ENCODE measurements at regions not wholly inside any gene's neighbourhood (a gene's known extent, or its start where the extent isn't known, plus 50 kb on each side); places are given as distances from the start of the nearest gene placed in this dataset.

DNA sequence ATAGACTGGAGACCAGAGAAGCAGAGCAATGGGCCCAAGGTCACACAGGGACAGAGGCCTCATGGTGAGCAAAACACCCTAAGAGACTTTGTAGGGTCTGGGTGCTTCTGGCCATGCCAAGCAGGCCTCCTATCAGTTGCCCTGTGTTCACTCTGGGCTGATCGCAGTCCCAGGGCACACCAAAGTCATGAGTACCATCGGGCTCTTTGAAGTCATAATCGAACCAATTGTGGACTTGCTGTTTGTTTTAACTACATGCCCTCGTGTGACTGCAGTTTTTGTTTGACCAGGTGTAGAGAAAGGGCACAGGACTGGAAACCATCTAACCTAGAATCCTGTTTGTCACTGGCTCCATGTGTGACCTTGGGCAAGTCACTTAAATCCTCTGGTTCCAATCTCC is 172.5 kb upstream of the CPEB2 start:
- no peak for DNase-seq (ENCODE audit: low read depth)
- H3K4me3 ChIP-seq (ENCODE audit: low read depth, low read length): no peak overlapping the region
- TF ChIP-seq, protein P1, sequence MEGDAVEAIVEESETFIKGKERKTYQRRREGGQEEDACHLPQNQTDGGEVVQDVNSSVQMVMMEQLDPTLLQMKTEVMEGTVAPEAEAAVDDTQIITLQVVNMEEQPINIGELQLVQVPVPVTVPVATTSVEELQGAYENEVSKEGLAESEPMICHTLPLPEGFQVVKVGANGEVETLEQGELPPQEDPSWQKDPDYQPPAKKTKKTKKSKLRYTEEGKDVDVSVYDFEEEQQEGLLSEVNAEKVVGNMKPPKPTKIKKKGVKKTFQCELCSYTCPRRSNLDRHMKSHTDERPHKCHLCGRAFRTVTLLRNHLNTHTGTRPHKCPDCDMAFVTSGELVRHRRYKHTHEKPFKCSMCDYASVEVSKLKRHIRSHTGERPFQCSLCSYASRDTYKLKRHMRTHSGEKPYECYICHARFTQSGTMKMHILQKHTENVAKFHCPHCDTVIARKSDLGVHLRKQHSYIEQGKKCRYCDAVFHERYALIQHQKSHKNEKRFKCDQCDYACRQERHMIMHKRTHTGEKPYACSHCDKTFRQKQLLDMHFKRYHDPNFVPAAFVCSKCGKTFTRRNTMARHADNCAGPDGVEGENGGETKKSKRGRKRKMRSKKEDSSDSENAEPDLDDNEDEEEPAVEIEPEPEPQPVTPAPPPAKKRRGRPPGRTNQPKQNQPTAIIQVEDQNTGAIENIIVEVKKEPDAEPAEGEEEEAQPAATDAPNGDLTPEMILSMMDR (IDR thresholded peaks at IDR 0.05; ENCODE audit: insufficient read depth, low read depth, low read length, missing control alignments): no peak

DNA sequence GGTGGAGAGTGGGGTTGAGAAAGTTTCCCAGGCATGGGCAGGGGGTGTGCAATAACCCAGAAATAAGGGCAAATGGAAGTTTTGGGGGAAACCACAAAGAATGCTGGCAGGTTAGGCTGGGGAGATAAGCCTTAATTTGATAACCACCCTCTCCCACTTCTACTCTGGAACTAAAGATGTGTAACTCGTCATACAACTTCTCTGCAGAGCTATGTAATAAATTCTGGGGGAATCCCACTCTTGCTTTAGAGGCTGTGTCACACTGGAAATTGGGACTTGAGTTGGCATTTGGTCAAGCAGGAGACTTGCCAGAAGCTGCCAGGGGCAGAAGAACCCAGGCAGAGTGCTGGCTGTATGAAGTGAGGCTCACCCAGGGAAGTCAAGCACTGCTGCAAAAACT is 170.9 kb upstream of the CPEB2 start:
- no peak overlapping the region for H3K4me3 ChIP-seq (ENCODE audit: low read depth, low read length)
- no peak for DNase-seq (ENCODE audit: low read depth)
- TF ChIP-seq, protein P1 (IDR thresholded peaks at IDR 0.05; ENCODE audit: insufficient read depth, low read depth, low read length, missing control alignments): no peak

DNA sequence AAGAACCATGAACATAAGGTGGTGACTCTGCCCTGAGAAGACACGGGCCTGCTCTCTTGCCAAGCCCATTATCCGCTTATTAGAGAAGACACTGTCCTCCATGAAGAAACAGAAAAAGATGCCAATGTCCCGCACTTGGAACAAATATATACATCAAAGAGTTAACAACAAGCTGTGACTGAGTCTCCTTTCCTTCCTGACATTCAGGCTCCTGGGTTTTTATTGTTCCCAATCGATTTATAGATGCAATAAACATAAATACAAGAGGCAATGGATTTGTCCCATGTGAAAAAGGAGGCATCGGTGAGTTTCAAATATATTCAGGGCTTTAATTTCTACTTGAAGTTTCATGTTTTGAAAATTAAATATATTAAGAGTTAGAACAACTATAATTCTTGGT is 169.2 kb upstream of the CPEB2 start:
- no peak for DNase-seq (ENCODE audit: low read depth)
- H3K4me3 ChIP-seq (ENCODE audit: low read depth, low read length): no peak overlapping the region
- TF ChIP-seq, protein P1 (IDR thresholded peaks at IDR 0.05; ENCODE audit: insufficient read depth, low read depth, low read length, missing control alignments): no peak

DNA sequence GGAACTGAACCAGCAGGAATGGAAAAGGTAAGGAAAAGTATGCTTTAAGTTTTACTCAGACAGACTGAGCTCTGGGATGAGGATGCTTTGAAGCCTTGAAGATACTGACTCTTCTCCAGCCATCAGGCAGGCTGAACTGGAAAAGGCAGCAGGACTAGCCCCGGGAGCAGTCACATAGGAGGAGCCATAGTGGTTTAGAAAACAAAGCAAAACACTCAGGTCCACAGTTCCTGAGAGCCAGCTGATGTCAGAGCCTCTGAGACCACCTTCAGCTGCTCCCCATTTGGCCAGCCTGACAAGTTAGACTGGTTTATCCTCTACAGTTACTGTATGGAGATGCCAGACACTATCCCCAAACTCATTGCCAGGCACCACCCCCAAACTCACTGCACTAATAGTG is 167.9 kb upstream of the CPEB2 start:
- no peak overlapping the region for H3K4me3 ChIP-seq (ENCODE audit: low read depth, low read length)
- DNase-seq (ENCODE audit: low read depth): no peak
- TF ChIP-seq, protein P1 (IDR thresholded peaks at IDR 0.05; ENCODE audit: insufficient read depth, low read depth, low read length, missing control alignments): no peak

DNA sequence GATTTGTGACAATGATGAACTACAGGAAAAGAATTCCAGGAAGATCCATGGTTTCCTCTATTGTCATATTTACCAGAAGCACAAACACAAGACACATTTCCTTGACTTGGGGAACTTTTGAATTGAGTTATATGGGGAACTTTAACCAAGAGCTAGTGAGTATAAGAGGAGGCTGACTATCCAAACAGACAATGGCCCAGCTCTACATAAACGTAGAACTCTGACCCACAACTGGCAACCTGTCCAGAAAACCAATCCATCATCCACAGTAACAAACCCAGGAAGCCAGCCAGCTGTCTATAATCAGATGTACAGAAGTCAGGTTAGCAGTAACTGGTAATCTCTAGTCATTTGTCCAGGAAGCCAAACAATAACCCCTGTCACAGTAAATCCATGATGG is 167.0 kb upstream of the CPEB2 start:
- TF ChIP-seq, protein P1 (IDR thresholded peaks at IDR 0.05; ENCODE audit: insufficient read depth, low read depth, low read length, missing control alignments): no peak
- no peak overlapping the region for H3K4me3 ChIP-seq (ENCODE audit: low read depth, low read length)
- no peak for DNase-seq (ENCODE audit: low read depth)

DNA sequence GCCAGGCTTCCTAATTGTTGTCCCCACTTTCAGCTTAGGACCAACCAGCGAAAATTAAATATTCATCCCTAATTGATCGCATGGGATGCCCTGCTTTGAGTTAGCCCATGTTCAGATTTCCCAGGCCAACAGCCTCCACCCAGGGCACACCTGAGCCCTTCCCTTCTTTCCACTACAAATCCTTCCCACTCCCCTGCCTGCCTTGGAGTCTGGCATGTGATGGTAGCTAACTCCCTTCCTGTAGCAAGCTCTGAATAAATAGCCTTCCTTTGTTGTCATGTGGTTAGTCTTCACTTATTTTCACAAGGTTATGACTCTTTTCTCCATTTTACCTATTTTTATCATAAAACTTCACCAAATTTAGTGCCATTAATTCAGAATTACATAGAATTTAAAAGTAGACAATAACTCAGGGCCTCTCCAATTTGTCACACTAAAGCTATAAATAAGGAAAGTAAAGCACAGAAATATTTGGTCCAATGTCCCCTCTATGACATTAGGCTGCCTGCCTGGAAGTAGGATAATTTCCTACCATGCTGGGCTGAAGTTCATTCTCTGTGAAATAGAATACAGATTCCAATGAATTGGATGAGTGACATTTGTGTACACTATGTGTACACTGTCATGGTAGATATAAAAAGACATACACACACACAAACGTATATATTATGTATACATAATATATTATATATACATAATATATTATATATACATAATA is 166.4 kb upstream of the CPEB2 start:
- TF ChIP-seq, protein P1 (IDR thresholded peaks at IDR 0.05; ENCODE audit: insufficient read depth, low read depth, low read length, missing control alignments): no peak
- no peak for DNase-seq (ENCODE audit: low read depth)
- no peak overlapping the region for H3K4me3 ChIP-seq (ENCODE audit: low read depth, low read length)

DNA sequence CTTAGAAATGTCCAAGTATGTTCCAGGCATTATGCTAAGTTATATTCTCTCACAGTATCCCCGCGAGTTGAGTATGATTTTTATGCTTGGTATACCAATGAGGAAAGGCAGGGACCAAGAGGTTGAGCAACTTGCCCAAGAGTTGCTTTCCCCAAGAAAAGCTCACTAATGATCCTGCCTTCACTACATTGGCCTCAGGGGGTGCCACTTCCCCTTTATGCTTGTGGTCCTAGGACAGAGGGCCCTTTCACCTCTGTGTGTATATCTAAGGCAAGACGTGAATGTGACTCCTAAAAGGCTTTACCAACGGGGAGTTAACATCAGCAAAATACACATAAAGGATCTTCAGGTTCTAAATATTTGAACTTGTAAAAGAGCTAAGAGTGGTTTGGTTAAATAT is 164.4 kb upstream of the CPEB2 start:
- TF ChIP-seq, protein P1 (IDR thresholded peaks at IDR 0.05; ENCODE audit: insufficient read depth, low read depth, low read length, missing control alignments): peak; percentile 18
- DNase-seq (ENCODE audit: low read depth): peak; percentile 32
- no peak overlapping the region for H3K4me3 ChIP-seq (ENCODE audit: low read depth, low read length)

All from GM12865 (cell line).